Sigmoid colon (tissue), 6 donors: ENCODE measurements at regions not wholly inside any gene's neighbourhood (a gene's known extent, or its start where the extent isn't known, plus 50 kb on each side); places are given as distances from the start of the nearest gene placed in this dataset.

Source experiments
- DNase-seq: peaks from one replicate; pipeline ENCODE4 v3.0.0-alpha.2; 2019
- H3K27ac ChIP-seq, 4 donors: fragments of 200-600 bp; sonication (generic); one replicate each; pipeline ENCODE4 v1.5.1; 2016 to 2019; ENCODE audit warnings: mild to moderate bottlenecking in 1 of 4
- H3K27me3 ChIP-seq, 3 donors: fragments of 200-600 bp; sonication (generic); one replicate each; pipeline ENCODE4 v1.5.1; 2019; ENCODE audit warnings: mild to moderate bottlenecking in 1 of 3
- H3K36me3 ChIP-seq, 4 donors: fragments of 200-600 bp; sonication (generic); one replicate each; pipeline ENCODE4 v1.5.1; 2016 to 2019
- H3K4me1 ChIP-seq, 4 donors: fragments of 200-600 bp; sonication (generic); one replicate each; pipeline ENCODE4 v1.5.1; 2017 to 2019
- H3K4me3 ChIP-seq, 4 donors: fragments of 200-600 bp; sonication (generic); one replicate each; pipeline ENCODE4 v1.5.1; 2017 to 2019; ENCODE audit warnings: mild to moderate bottlenecking in 2 of 4, moderate library complexity in 1 of 4
- H3K9me3 ChIP-seq, 4 donors: fragments of 200-600 bp in 3 of 4; sonication (generic) in 3 of 4; one replicate each; pipeline versions ENCODE4 v1.5.1 to v1.6.1; 2013 to 2019
- EP300 ChIP-seq, 4 donors: sonication (generic); formaldehyde crosslinking; IDR thresholded peaks; one replicate each; pipeline ENCODE4 v1.6.1; 2017; ENCODE audit warnings: antibody characterized with exemption in 4 of 4
- POLR2A ChIP-seq, 2 donors: fragments of 450-650 bp; IDR thresholded peaks; one replicate each; pipeline ENCODE4 v1.6.1; 2016; ENCODE audit warnings: antibody characterized with exemption in 2 of 2, mild to moderate bottlenecking in 2 of 2, moderate library complexity in 2 of 2
- POLR2AphosphoS5 ChIP-seq, 4 donors: sonication (generic); formaldehyde crosslinking; IDR thresholded peaks; one replicate each; pipeline ENCODE4 v1.6.1; 2017; ENCODE audit warnings: antibody characterized with exemption in 4 of 4
- WGBS, 2 donors: extraction: QIAGEN DNeasy Blood & Tissue Kit; methylation state at CpG; one replicate each; pipeline ENCODE4 v1.1.7; 2013; 5-methylcytosine and 5-hydroxymethylcytosine counted together
- intact Hi-C: fragments of 100-400 bp; cut with DNase I; formaldehyde crosslinking; loops from one replicate; pipeline ENCODE4 v1.15.1; 2023
- TF ChIP-seq, protein P1 (sequence below), 4 experiments: fragments of 450-650 bp in 3 of 4; fragments of 200-600 bp in 1 of 4; IDR thresholded peaks; one replicate each; pipeline ENCODE4 v1.5.1; 2016 to 2019; ENCODE audit warnings: antibody characterized with exemption in 4 of 4, mild to moderate bottlenecking in 3 of 4, moderate library complexity in 2 of 4
- donor health status: healthy with polysubstance abuse.
- donor health status: healthy.

- intact Hi-C loops = no loop called here
Observed at GRCh38 chrX:3165808-3166207, 124.5 kb downstream of the ARSF start.

More at GRCh38 chrX:3165808-3166207, 124.5 kb downstream of the ARSF start:
- Histone ChIP-seq H3K4me3 (no peak overlapping the region), H3K9me3 (no peaks in the 10 kb centered on the region), H3K4me1 (no peaks in the 10 kb centered on the region), H3K36me3 (no peaks in the 10 kb centered on the region), H3K27me3 (no peaks in the 10 kb centered on the region), H3K27ac (no peak overlapping the region)
- 85 to 88% methylated on average over 5 of the region's 5 CpGs for WGBS, 2 donors
- no peak for TF ChIP-seq POLR2A (IDR thresholded peaks at IDR 0.05)
- TF ChIP-seq, protein P1, sequence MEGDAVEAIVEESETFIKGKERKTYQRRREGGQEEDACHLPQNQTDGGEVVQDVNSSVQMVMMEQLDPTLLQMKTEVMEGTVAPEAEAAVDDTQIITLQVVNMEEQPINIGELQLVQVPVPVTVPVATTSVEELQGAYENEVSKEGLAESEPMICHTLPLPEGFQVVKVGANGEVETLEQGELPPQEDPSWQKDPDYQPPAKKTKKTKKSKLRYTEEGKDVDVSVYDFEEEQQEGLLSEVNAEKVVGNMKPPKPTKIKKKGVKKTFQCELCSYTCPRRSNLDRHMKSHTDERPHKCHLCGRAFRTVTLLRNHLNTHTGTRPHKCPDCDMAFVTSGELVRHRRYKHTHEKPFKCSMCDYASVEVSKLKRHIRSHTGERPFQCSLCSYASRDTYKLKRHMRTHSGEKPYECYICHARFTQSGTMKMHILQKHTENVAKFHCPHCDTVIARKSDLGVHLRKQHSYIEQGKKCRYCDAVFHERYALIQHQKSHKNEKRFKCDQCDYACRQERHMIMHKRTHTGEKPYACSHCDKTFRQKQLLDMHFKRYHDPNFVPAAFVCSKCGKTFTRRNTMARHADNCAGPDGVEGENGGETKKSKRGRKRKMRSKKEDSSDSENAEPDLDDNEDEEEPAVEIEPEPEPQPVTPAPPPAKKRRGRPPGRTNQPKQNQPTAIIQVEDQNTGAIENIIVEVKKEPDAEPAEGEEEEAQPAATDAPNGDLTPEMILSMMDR (IDR thresholded peaks at IDR 0.05) = no peak
- TF ChIP-seq EP300 (IDR thresholded peaks at IDR 0.05) = no peak
- TF ChIP-seq POLR2AphosphoS5 (IDR thresholded peaks at IDR 0.05) = no peak
- DNase-seq = no peak
